ENCODE measurements at regions not wholly inside any gene's neighbourhood (a gene's known extent, or its start where the extent isn't known, plus 50 kb on each side); places are given as distances from the start of the nearest gene placed in this dataset.
A peak's percentile ranks its signal among the peaks of the same experiment; 100 is the strongest.

DNA sequence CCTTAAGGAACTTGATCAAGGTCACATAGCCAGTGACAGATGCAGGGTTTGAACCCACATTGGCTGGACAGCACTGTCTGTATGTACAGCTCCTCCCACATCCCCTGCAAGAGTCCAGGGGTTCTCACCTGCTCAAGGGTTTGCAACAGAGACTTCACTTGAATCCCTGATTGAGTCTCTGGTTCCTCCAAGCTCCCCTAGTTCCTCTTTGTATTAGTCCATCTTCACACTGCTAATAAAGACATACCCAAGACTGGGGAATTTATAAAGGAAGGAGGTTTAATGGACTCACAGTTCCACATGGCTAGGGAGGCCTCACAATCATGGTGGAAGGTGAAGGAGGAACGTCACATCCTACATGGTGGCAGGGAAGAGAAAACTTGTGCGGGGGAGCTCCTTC lies 72.8 kb upstream of the CLDN10 start:
- H3K4me1 Mint-ChIP-seq, result peaks cover 10 to 11% of the 10 kb centered on the region in 2 donors
- H3K4me3 Mint-ChIP-seq, result no peak overlapping the region
- no peak for DNase-seq
- peaks cover 14 to 15% of the 10 kb centered on the region in 2 donors for H3K27me3 Mint-ChIP-seq
- ATAC-seq (replicated peaks), result peak in 1 of 2 donors; percentile 15
- peaks cover 4 to 6% of the 10 kb centered on the region in 2 donors for H3K9me3 Mint-ChIP-seq
- H3K27ac Mint-ChIP-seq, result no peak overlapping the region
- no peaks in the 10 kb centered on the region for H3K36me3 Mint-ChIP-seq

DNA sequence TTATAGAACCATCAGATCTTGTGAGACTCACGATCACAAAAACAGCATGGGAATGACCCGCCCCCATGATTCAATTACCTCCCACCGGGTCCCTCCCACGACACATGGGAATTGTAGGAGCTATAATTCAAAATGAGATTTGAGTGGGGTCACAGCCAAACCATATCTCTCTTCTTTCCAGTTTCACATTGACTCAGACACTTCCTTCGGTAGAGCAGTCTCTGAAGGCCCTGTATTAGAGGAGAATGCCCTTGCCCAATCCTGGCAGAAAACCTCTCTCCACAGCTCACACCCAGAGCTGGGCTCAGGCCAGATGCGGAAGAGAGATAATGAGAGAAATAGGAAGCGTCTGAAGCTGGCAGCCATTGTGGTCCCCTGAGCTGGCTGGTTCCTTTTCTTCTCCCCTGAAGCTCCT lies 72.4 kb upstream of the CLDN10 start:
- peak overlapping the region; percentile 60 for H3K27ac Mint-ChIP-seq
- DNase-seq, result peak; percentile 8
- H3K27me3 Mint-ChIP-seq, result peaks cover 14% of the 10 kb centered on the region in 2 donors
- peak; percentile 46 to 64 for ATAC-seq (replicated peaks)
- H3K4me3 Mint-ChIP-seq, result no peak overlapping the region
- peaks cover 4 to 6% of the 10 kb centered on the region in 2 donors for H3K9me3 Mint-ChIP-seq
- peaks cover 10 to 11% of the 10 kb centered on the region in 2 donors for H3K4me1 Mint-ChIP-seq
- H3K36me3 Mint-ChIP-seq, result no peaks in the 10 kb centered on the region

DNA sequence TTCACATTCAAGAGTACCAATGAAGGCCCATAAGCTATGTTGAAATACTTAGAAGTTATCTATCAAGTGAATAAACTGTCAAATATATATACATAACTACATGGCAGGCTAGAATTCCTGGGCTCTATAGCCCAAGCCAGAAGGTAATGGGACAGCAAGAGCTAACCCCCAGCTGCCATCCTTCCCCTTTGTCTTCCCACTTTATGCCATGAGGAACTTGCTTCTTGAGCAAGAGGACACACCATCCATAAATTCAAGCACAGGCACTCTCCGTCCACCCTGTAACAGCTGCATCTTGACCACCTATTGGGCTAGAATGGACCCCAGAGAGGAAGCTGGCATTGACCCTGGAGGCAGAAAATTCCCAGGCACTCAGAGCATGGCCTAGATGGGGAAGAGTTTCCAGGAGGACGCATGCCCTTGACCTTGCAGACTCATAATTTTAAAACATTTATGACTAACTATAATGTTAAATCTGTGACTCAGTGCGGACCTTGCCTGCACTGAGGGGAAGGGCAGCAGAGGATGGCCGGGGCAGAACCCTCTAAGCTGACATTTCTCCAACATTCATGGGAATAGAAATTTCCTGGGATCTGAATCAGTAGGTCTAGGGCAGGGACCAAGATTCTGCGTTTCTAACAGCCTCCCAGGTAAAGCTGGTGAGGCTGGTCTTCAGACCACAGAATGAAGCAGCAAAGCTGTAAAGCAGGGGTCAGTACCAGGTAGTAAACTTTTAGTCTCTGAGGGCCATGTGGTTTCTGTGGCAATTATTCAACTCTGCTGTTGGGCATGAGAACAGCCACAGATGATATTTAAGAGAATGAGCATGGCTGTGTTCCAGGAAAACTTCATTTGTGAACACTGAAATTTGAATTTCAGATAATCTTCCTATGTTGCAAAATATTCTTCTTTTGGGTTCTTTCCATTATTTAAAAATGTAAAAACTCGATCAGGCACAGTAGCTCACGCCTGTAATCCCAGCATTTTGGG lies 71.4 kb upstream of the CLDN10 start:
- H3K9me3 Mint-ChIP-seq, result peaks cover under 1 to 4% of the 10 kb centered on the region in 2 donors
- ATAC-seq (replicated peaks), result no peak
- H3K4me3 Mint-ChIP-seq, result no peak overlapping the region
- no peak for DNase-seq
- H3K27ac Mint-ChIP-seq, result no peak overlapping the region
- peaks cover 10 to 11% of the 10 kb centered on the region in 2 donors for H3K4me1 Mint-ChIP-seq
- no peaks in the 10 kb centered on the region for H3K36me3 Mint-ChIP-seq
- peaks cover 8 to 13% of the 10 kb centered on the region in 2 donors for H3K27me3 Mint-ChIP-seq

DNA sequence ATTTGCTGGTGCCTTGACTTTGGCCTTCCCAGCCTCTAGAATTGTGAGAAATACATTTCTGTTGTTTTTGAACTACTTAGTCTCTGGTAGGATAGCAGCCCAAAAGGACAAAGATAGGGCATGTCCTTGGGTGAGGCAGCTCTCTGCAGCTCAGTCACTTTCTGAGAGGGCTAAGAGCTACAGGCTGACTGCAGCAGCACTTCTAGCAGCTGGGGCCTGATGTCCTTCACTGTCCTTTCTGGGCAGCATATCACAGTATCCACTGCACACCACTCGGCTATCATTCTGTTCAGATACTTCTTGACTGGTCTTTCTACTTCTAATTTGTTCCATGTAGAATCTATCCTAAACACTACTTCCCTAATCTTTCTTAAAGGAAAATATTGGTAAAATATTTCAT lies 68.5 kb upstream of the CLDN10 start:
- Mint-ChIP-seq H3K9me3 (peaks cover 0 to 4% of the 10 kb centered on the region in 2 donors), H3K4me3 (no peak overlapping the region), H3K27ac (no peak overlapping the region), H3K36me3 (no peaks in the 10 kb centered on the region), H3K4me1 (peaks cover 7 to 11% of the 10 kb centered on the region in 2 donors), H3K27me3 (peaks cover 4 to 8% of the 10 kb centered on the region in 2 donors)
- ATAC-seq (replicated peaks), result no peak
- DNase-seq, result no peak

DNA sequence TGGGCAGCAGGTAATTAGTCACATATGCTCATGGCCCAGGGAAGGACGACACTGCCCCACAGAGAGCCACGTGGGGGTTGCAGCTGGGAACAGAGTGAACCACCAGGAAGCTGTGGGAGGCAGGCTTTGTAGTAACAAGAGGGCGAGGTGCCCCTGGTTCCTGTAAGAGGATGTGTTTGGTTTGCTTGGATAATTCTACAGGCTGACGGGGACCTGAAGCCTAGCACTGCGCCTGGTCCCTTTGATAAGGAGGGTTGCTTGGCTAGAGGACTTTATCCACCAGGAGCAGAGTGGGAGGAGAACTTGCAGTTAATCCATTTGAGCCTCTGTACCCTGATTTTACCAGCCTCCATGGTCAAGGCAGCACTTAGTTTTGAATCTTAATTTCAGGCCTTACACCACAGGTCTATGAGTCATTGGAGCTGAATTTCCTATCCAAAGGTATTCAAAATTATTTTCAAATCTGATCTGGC lies 67.4 kb upstream of the CLDN10 start:
- peaks cover 4 to 6% of the 10 kb centered on the region in 2 donors for H3K4me1 Mint-ChIP-seq
- DNase-seq, result no peak
- H3K27me3 Mint-ChIP-seq, result peaks cover 4 to 8% of the 10 kb centered on the region in 2 donors
- no peak for ATAC-seq (replicated peaks)
- no peak overlapping the region for H3K4me3 Mint-ChIP-seq
- H3K9me3 Mint-ChIP-seq, result peaks cover 0 to 3% of the 10 kb centered on the region in 2 donors
- no peak overlapping the region for H3K27ac Mint-ChIP-seq
- H3K36me3 Mint-ChIP-seq, result no peaks in the 10 kb centered on the region

DNA sequence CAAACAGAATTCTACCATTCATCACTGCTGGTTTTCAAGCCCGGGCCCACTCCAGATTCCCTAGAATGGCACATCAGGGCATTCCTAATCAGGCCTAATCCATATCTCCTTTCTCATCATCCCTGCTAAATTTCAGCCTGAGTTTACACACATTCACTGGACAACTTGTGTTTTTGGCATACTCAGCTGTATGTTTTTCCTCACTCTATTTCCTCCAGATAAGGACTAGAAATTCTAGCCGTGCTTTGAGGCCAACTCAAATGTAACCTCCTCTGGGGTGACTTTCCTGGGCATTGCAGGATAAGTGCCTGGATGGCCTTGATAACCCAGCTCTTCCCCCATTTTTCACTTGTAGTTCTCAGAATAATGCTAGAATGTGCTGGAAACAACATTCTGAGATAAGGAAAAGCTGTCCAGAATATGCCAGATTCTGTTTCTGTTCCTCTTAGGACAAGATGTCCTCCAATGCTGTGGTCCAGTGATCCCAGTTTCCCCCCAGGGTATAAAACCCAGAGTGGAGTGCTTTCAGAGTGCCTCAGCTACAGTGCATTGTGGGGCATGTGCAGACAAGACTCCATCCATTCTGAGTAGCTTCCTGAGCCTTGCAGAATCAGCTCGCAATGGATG lies 66.9 kb upstream of the CLDN10 start:
- Mint-ChIP-seq H3K27ac (no peak overlapping the region), H3K9me3 (peaks cover 0 to 3% of the 10 kb centered on the region in 2 donors), H3K4me1 (peaks cover 0 to under 1% of the 10 kb centered on the region in 2 donors), H3K36me3 (no peaks in the 10 kb centered on the region), H3K4me3 (no peak overlapping the region), H3K27me3 (peaks cover 4 to 8% of the 10 kb centered on the region in 2 donors)
- ATAC-seq (replicated peaks) (no peak), DNase-seq (no peak)

DNA sequence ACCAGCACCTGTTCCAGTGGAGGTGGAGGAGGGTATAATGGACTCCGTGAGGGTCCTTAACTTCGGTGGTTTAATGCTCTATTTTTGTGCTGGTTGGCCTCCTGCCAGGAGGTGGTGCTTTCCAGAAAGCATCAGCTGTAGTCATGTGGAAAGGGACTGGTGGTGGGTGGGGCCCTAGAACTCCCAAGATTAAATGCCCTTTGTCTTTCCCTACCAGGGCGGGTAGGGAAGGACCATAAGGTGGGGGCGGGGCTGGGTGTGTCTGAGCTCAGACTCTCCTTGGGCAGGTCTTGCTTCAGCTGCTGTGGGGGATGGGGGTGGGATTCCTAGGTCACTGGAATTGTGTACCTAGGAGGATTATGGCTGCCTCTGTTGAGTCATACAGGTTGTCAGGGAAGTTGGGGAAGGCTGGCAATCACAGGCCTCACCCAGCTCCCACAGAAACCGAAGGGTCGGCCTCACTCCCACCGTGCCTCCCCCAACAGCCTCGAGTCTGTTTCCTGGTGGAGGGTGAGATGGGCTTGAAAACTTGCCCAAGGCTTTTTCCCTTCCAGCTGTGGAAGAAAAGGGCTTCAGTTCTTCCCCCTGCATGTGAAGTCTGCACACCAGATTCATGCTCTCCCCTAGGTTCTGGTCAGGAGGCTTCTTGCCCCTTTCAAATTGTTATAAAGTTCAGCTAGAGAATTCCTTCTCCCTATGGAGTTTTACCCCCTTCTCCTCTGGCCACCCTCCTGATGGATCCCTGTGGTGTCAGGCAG lies 60.3 kb upstream of the CLDN10 start:
- ATAC-seq (replicated peaks), result no peak
- no peak overlapping the region for H3K4me3 Mint-ChIP-seq

DNA sequence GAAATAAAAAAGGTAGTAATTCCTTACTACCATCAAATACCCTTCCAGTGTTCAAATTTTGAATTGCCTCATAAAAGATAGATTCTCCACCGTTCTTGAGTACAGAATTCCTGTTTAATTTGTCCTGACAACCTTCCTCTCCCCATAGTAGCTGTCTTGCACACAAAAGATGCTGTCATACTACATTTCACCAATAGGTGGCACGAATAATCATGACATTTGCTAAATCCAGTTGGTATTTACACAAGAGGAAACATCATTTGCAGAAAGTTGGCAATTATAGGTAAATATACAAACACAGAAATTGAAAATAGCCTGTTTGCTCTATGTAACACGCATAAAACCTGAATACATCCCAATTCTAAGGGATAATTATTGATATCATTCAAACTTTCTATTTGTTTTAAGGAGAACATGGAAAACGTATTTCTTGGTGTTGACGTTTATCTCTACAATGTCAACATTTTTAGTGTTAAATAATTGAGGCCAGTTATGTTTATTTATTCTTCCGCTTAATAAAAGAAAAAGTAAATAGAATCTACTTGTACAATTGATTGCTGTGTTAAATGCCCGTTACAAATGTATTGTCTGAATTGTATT lies 58.3 kb upstream of the CLDN10 start:
- no peak overlapping the region for H3K4me3 Mint-ChIP-seq

More for the DNA sequence above, 60.3 kb upstream of the CLDN10 start:
- Mint-ChIP-seq H3K4me1 (no peaks in the 10 kb centered on the region), H3K27me3 (peaks cover 12 to 16% of the 10 kb centered on the region in 2 donors), H3K9me3 (peaks cover 3 to 14% of the 10 kb centered on the region in 2 donors), H3K27ac (no peak overlapping the region), H3K36me3 (peaks cover 0 to 4% of the 10 kb centered on the region in 2 donors)
- DNase-seq, result no peak

DNA sequence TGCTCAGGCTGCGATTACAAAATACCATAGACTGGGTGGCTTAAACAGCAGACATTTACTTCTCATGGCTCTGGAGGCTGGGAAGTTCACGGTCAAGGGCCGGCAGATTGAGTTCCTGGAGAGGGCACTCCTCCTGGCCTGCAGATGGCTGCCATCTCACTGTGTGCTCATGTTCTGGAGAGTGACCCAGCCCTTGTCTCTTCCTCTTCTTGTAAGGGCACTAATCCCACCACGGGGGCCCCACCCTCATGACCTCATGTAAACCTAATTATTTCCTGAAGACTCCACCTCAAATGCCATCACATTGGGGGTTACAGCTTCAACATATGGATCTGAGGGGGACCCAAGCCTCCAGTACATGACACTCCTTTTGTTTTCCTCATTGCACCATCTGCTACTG lies 56.0 kb upstream of the CLDN10 start:
- DNase-seq, result no peak
- no peak for ATAC-seq (replicated peaks)
- Mint-ChIP-seq H3K4me3 (no peak overlapping the region), H3K9me3 (peaks cover 4 to 17% of the 10 kb centered on the region in 2 donors), H3K27me3 (peaks cover 16% of the 10 kb centered on the region in 2 donors), H3K4me1 (no peaks in the 10 kb centered on the region), H3K36me3 (peaks cover 0 to 11% of the 10 kb centered on the region in 2 donors), H3K27ac (no peak overlapping the region)

More for the DNA sequence above, 58.3 kb upstream of the CLDN10 start:
- peak in 1 of 2 donors; percentile 45 for ATAC-seq (replicated peaks)
- Mint-ChIP-seq H3K27ac (no peak overlapping the region), H3K27me3 (peaks cover 12 to 16% of the 10 kb centered on the region in 2 donors), H3K9me3 (peaks cover 3 to 14% of the 10 kb centered on the region in 2 donors), H3K36me3 (peaks cover 0 to 4% of the 10 kb centered on the region in 2 donors), H3K4me1 (no peaks in the 10 kb centered on the region)
- DNase-seq, result no peak

DNA sequence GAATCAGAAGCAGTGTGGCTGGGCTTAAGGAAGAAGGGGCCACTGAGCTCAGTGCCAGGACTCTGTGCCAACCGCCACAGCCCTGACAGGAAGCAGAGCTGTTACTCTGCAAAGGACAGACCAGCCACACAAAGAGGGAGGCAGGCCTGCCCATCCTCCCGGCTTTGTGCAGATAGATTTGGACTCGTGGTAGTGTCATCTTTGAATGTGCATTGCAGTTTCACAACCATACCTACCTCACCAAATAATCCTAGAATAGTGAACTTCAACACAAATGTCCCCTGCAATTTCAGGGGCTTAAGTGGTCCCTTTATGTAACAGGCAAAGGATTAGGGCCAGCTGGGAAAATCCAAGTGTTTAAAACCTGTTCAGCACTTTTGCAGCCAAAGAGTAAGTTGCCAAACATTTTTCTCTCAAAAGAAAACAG lies 55.1 kb upstream of the CLDN10 start:
- ATAC-seq (replicated peaks) (no peak), DNase-seq (no peak)
- Mint-ChIP-seq H3K4me3 (no peak overlapping the region), H3K4me1 (no peaks in the 10 kb centered on the region), H3K27me3 (peaks cover 16% of the 10 kb centered on the region in 2 donors), H3K27ac (no peak overlapping the region), H3K36me3 (peaks cover 0 to 11% of the 10 kb centered on the region in 2 donors), H3K9me3 (peaks cover 8 to 20% of the 10 kb centered on the region in 2 donors)

DNA sequence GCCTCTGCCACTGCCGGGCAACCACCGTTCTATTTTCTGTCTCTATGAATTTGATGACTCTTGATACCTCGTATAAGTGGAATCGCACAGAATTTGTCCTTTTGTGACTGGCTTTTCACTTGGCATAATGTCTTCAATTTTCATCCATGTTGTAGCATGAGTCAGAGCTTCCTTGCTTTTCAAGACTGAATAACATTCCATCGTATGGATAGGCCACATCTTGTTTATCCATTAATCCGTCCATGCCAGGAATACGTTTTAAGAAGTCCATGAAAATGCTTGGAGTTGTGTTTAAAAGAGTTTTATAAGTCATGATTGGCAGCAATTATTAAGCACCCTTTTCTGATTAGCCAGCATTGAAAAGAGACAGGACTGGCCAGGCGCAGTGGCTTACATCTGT lies 53.6 kb upstream of the CLDN10 start:
- H3K4me1 Mint-ChIP-seq, result no peaks in the 10 kb centered on the region
- H3K36me3 Mint-ChIP-seq, result peaks cover 0 to 11% of the 10 kb centered on the region in 2 donors
- peaks cover 8 to 20% of the 10 kb centered on the region in 2 donors for H3K9me3 Mint-ChIP-seq
- H3K27me3 Mint-ChIP-seq, result peaks cover 9 to 11% of the 10 kb centered on the region in 2 donors
- H3K27ac Mint-ChIP-seq, result no peak overlapping the region
- H3K4me3 Mint-ChIP-seq, result no peak overlapping the region
- no peak for DNase-seq
- ATAC-seq (replicated peaks), result no peak

DNA sequence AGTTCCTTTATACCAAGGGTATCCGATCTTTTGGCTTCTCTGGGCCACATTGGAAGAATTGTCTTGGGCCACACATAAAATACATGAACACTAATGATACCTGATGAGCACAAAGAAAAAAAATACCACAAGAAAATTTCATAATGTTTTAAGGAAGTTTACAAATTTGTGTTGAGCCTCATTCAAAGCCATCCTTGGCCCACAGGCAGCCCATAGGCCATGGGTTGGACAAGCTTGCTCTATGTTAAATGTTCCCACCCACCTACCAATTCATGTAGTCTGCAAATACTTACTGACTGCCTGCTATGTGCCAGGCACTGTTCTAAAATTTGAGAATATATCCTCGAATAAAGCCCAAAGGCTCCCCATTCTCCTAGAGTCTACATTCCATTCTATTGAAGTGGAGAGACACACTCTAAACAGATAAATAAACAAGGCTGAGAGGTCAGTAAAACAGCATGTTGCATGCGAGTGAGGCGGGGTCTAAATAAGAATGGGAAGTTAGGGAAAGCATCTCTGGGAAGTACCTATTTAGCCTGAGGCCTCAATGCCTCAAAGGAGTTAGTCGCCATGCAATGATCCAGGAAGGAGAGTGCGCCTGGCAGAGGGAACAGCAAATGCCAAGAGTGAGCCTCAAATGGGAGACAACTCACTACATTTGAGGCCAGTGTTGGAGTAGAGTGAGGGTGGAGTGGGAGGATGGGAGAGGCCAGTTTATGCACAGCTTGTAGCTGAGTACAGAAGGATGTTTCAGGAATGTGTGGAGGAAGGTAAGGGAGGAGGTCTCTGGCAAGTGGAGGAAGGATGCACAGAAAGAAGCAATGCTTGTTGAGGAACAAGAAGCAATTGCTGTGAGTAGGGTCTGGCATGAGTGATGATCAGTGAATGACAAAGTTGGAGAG lies 52.5 kb upstream of the CLDN10 start:
- Mint-ChIP-seq H3K36me3 (peaks cover 0 to 11% of the 10 kb centered on the region in 2 donors), H3K27me3 (peaks cover 5 to 7% of the 10 kb centered on the region in 2 donors), H3K9me3 (peaks cover 8 to 20% of the 10 kb centered on the region in 2 donors), H3K27ac (no peak overlapping the region), H3K4me1 (no peaks in the 10 kb centered on the region), H3K4me3 (no peak overlapping the region)
- no peak for ATAC-seq (replicated peaks)
- no peak for DNase-seq

DNA sequence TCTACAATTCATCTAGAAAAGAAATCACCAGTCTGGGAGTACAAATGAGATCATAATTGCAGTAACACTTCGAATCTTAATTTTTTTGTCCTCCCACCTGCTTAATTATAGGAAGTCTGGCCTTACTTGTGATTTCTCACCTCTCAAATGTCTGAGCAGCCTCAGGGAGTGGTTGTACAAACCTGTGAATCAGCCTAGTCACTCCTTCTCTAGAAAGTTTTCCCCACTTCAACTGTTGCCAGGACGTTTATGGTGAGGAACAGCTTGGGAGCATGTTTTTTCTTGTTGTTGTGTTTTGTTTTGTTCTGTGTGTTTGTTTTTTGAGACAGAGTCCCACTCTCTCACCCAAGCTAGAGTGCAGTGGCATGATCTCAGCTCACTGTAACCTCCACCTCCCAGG lies 50.3 kb upstream of the CLDN10 start:
- peaks cover 7 to 9% of the 10 kb centered on the region in 2 donors for H3K27me3 Mint-ChIP-seq
- no peak overlapping the region for H3K27ac Mint-ChIP-seq
- DNase-seq (no peak), ATAC-seq (replicated peaks) (no peak)
- H3K9me3 Mint-ChIP-seq, result peaks cover 6 to 11% of the 10 kb centered on the region in 2 donors
- H3K4me1 Mint-ChIP-seq, result no peaks in the 10 kb centered on the region
- H3K36me3 Mint-ChIP-seq, result peaks cover 0 to 7% of the 10 kb centered on the region in 2 donors
- H3K4me3 Mint-ChIP-seq, result no peak overlapping the region
